MCF 10A (cell line): ENCODE measurements at regions not wholly inside any gene's neighbourhood (a gene's known extent, or its start where the extent isn't known, plus 50 kb on each side); places are given as distances from the start of the nearest gene placed in this dataset.

ENCODE experiments used
- BruUV-seq: library from RNA; stranded (reverse); fragments of 400-500 nt; replicated peaks from 2 replicates; lab custom pipeline; 2021; lab: Mats Ljungman, UMichigan
- CTCF ChIA-PET: fragments of 300-600 bp; sonication (Branson Sonifier 250); formaldehyde crosslinking; extraction: SDS; loops from one replicate; lab custom pipeline; 2021; ENCODE audit warnings: antibody characterized with exemption, inconsistent platforms; lab: Yijun Ruan, JAX
- POLR2A ChIA-PET: fragments of 300-600, 350-650 bp; sonication (Branson Sonifier 250); formaldehyde crosslinking; extraction: SDS; loops from one replicate; lab custom pipeline; 2020; ENCODE audit warnings: antibody characterized with exemption, inconsistent platforms; lab: Yijun Ruan, JAX
- DNase-seq: peaks from one replicate; pipeline ENCODE4 v3.0.0-alpha.2; 2018; ENCODE audit not compliant: unreplicated experiment
- H3K27ac Mint-ChIP-seq: one replicate; pipeline ENCODE4 v1.8.0; 2022; ENCODE audit warnings: mild to moderate bottlenecking, low read depth, mixed read lengths; ENCODE audit not compliant: unreplicated experiment
- H3K27me3 Mint-ChIP-seq: one replicate; pipeline ENCODE4 v1.8.0; 2022; ENCODE audit warnings: mixed read lengths; ENCODE audit not compliant: insufficient read depth, unreplicated experiment
- H3K36me3 Mint-ChIP-seq: one replicate; pipeline ENCODE4 v1.8.0; 2022; ENCODE audit warnings: mild to moderate bottlenecking, moderate library complexity, mixed read lengths; ENCODE audit not compliant: insufficient read depth, unreplicated experiment
- H3K4me1 Mint-ChIP-seq: one replicate; pipeline ENCODE4 v1.8.0; 2022; ENCODE audit warnings: mixed read lengths; ENCODE audit not compliant: insufficient read depth, unreplicated experiment
- H3K4me3 Mint-ChIP-seq: one replicate; pipeline ENCODE4 v1.8.0; 2022; ENCODE audit warnings: mild to moderate bottlenecking, moderate library complexity, mixed read lengths; ENCODE audit not compliant: unreplicated experiment
- H3K9me3 Mint-ChIP-seq: one replicate; pipeline ENCODE4 v1.8.0; 2022; ENCODE audit warnings: mixed read lengths; ENCODE audit not compliant: unreplicated experiment
- CTCF ChIP-seq: fragments of 200-600 bp; IDR thresholded peaks from one replicate; pipeline ENCODE4 v1.8.0; 2022; ENCODE audit warnings: antibody characterized with exemption, mild to moderate bottlenecking; ENCODE audit not compliant: unreplicated experiment
- intact Hi-C: fragments of 100-400 bp; cut with micrococcal nuclease; formaldehyde crosslinking; loops from 2 replicates; pipeline ENCODE4 v1.14.1; 2022

GRCh38 chr7:13333371-13333770 lies 645.9 kb downstream of the ARL4A start:
- ChIA-PET POLR2A (no interaction called here), CTCF (no interaction called here)
- no TSS peak for BruUV-seq
- no peaks in the 10 kb centered on the region for H3K36me3 Mint-ChIP-seq
- no peak overlapping the region for H3K27ac Mint-ChIP-seq
- H3K27me3 Mint-ChIP-seq, result no peaks in the 10 kb centered on the region
- H3K4me3 Mint-ChIP-seq, result no peak overlapping the region
- H3K9me3 Mint-ChIP-seq, result no peaks in the 10 kb centered on the region
- intact Hi-C loops, result no loop called here
- DNase-seq, result no peak
- peaks cover 6% of the 10 kb centered on the region for H3K4me1 Mint-ChIP-seq
- TF ChIP-seq CTCF, result no peak

GRCh38 chr7:13336227-13336626 lies 648.8 kb downstream of the ARL4A start:
- Mint-ChIP-seq H3K36me3 (no peaks in the 10 kb centered on the region), H3K4me1 (peaks cover 6% of the 10 kb centered on the region), H3K27ac (no peak overlapping the region), H3K9me3 (no peaks in the 10 kb centered on the region), H3K27me3 (peaks cover 13% of the 10 kb centered on the region), H3K4me3 (no peak overlapping the region)
- no TSS peak for BruUV-seq
- CTCF ChIA-PET, result no interaction called here
- DNase-seq, result peak; percentile 36
- intact Hi-C loops, result no loop called here
- no peak for TF ChIP-seq CTCF
- POLR2A ChIA-PET, result no interaction called here

- H3K27ac Mint-ChIP-seq, result no peak overlapping the region
- POLR2A ChIA-PET, result no interaction called here
- TF ChIP-seq CTCF, result no peak
- no peaks in the 10 kb centered on the region for H3K27me3 Mint-ChIP-seq
- H3K36me3 Mint-ChIP-seq, result no peaks in the 10 kb centered on the region
- intact Hi-C loops, result no loop called here
- BruUV-seq, result no TSS peak
- H3K4me1 Mint-ChIP-seq, result no peaks in the 10 kb centered on the region
- no peak for DNase-seq
- CTCF ChIA-PET, result no interaction called here
- no peaks in the 10 kb centered on the region for H3K9me3 Mint-ChIP-seq
- no peak overlapping the region for H3K4me3 Mint-ChIP-seq
Observed at GRCh38 chr7:13352677-13353076, 636.8 kb downstream of the ETV1 start.

- H3K27me3 Mint-ChIP-seq, result no peaks in the 10 kb centered on the region
- H3K4me3 Mint-ChIP-seq, result no peak overlapping the region
- H3K36me3 Mint-ChIP-seq, result no peaks in the 10 kb centered on the region
- intact Hi-C loops, result no loop called here
- CTCF ChIA-PET, result interaction anchor here (0.5 to 0.6 kb wide), 6 partner anchors 50 to 1928 kb away, joined by 3 to 5 read pairs (median 4); no protein-coding TSS in a partner anchor
- no peak for DNase-seq
- no peak overlapping the region for H3K27ac Mint-ChIP-seq
- POLR2A ChIA-PET, result no interaction called here
- no TSS peak for BruUV-seq
- TF ChIP-seq CTCF, result no peak
- no peaks in the 10 kb centered on the region for H3K4me1 Mint-ChIP-seq
- H3K9me3 Mint-ChIP-seq, result no peaks in the 10 kb centered on the region
Observed at GRCh38 chr7:13359656-13360055, 629.8 kb downstream of the ETV1 start.
